GM18868 (cell line): ENCODE measurements at regions not wholly inside any gene's neighbourhood (a gene's known extent, or its start where the extent isn't known, plus 50 kb on each side); places are given as distances from the start of the nearest gene placed in this dataset.

Experiments used
- ATAC-seq: cut with Tn5 transposase; IDR thresholded peaks from one replicate; pipeline ENCODE4 v1.9.1; 2021; ENCODE audit warnings: mild to moderate bottlenecking, moderate library complexity; ENCODE audit not compliant: unreplicated experiment

- ATAC-seq, result no peak
Measured at GRCh38 chr20:54716174-54716747, 240.9 kb downstream of the DOK5 start.

GRCh38 chr20:54714817-54715216 is 239.4 kb downstream of the DOK5 start:
- ATAC-seq, result no peak

DNA sequence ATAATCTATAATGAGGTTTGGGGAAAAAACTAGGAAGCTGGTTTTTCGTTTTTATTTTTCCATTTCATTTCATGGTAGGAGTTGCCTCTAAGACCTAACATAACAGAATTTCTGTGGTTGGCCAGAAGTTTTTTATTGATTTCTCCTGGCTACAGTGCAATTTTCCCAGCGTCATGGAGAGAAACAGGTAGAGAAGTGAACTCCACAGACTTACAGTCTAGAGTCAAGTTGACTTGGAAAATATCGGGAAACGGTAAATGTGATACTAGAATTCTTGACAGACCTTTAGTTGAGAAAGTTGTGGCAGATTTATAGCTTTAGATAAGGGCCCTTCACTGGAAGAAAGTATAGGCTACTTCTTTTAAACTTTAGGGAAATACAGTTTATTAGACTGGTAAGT is 238.3 kb downstream of the DOK5 start:
- ATAC-seq, result no peak

DNA sequence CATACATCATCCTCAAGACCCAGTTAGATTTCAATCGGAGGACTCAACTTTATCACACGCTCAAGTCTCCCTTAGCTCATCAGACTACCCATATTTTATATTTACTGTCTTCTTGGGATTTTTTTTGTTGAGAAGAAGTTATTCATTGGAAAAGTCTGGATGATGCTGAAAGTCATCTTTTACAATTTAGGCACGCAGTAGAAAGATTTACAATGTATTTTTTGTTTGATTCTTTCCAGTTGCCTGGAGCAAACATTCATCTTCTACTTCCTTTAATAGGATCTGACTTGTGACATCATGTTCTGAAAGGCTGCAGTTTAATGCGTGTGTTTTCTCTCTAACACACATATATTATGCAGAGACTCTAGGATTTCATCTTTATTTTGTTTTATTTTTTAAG is 235.7 kb downstream of the DOK5 start:
- ATAC-seq, result no peak

DNA sequence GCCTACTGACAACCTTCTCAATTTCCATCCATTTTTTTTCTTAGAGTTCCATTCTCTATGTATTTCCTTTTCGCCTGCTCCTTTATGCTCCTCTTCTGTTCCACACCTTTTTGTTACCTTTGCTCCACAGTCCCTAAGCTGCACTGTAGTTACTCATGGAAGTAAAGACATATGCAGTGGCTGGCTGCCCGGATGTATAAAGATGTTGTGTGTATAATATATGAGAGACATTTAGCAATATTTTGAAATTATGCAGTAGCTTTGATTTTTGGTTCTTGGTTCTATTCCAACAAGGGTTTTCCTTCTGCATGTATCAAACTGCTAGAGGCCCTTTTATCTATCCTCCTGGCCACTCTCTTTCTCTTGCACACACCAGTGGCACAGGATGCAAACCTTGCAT is 234.9 kb downstream of the DOK5 start:
- no peak for ATAC-seq

- ATAC-seq, result no peak
Measured at GRCh38 chr20:54708229-54708628, 232.8 kb downstream of the DOK5 start.

GRCh38 chr20:54707801-54708200 is 232.4 kb downstream of the DOK5 start:
- ATAC-seq, result no peak

DNA sequence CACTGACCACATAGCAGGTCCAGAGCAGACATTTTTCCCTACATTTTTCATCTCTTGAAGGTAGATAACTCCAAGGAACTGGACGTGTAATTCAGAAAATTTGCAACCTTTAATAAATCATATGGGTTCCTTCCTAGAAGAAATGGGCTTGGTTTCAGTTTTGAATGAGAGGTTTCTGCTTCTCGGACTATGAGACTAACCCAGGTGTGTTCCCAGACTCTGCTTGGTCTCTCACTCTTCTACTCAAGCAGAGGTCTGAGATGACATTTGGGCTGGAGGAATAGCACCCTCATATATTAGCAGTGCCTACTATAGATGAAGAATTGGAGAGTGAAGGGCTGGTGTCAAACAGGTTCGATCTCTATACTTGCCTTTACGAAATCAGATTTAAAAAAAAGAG is 231.2 kb downstream of the DOK5 start:
- no peak for ATAC-seq

- no peak for ATAC-seq
Measured at GRCh38 chr20:54704032-54704635, 228.7 kb downstream of the DOK5 start.
